WERI-Rb-1 (cell line): ENCODE measurements at regions not wholly inside any gene's neighbourhood (a gene's known extent, or its start where the extent isn't known, plus 50 kb on each side); places are given as distances from the start of the nearest gene placed in this dataset.
"Not testable (repeated sequence)": the region's sequence is repeated elsewhere in the genome, so short reads cannot be mapped to it uniquely, and the experiment has no call there.

ENCODE experiments used
- DNase-seq: peaks from one replicate; pipeline ENCODE4 v3.0.0-alpha.2; 2020
- H3K27ac ChIP-seq: fragments of 250-450 bp; sonication (Bioruptor Pico); 2 replicates; pipeline ENCODE4 v1.5.1; 2020; ENCODE audit warnings: mild to moderate bottlenecking, moderate library complexity
- H3K27me3 ChIP-seq: fragments of 250-450 bp; sonication (Bioruptor Pico); 2 replicates; pipeline ENCODE4 v1.5.1; 2021; ENCODE audit warnings: mild to moderate bottlenecking, low read depth, moderate library complexity; ENCODE audit not compliant: insufficient read depth, severe bottlenecking
- H3K36me3 ChIP-seq: fragments of 250-450 bp; sonication (Bioruptor Pico); 2 replicates; pipeline ENCODE4 v1.5.1; 2020; ENCODE audit warnings: mild to moderate bottlenecking, moderate library complexity
- H3K4me3 ChIP-seq: 2 replicates; pipeline ENCODE4 v1.5.1; 2011; ENCODE audit warnings: low read depth, mild to moderate bottlenecking, control low read depth, low read length
- H3K9me3 ChIP-seq: fragments of 250-450 bp; sonication (Bioruptor Pico); 2 replicates; pipeline ENCODE4 v1.5.1; 2021; ENCODE audit warnings: mild to moderate bottlenecking, moderate library complexity; ENCODE audit not compliant: severe bottlenecking
- TF ChIP-seq, protein P1 (sequence below): IDR thresholded peaks from 2 replicates; pipeline ENCODE4 v1.5.1; 2011; ENCODE audit warnings: low read depth, mild to moderate bottlenecking, control low read depth, inconsistent platforms, low read length

DNA sequence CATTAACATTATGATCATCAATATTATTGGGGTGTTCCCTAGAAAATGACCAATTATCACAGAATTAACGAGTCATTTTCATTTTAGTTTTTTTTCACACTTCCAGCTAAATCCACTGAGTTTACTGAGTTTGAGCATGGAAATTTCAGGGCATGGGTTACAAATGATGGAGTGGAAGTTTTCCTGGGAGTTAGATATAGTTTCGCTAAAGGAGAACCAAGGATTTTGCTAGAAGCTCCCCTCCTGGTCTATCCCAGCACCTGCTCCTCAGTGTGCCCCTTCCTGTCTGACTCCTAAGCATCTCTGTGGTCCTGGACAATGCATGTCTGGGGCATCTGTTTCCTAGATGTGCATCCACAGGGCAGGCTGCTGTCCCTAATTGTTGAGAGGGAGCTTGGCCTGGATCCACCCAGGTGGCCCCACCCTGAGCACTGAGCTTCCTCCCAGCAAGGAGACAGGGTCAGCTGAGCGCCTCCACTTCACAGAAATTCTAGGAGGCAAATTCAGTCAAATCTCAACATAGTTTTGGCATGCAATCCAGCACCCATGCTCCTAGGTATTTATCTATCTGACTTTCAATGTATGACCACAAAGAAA lies 102.3 kb upstream of the GOLGA6L6 start:
- H3K36me3 ChIP-seq = no peaks in the 10 kb centered on the region
- DNase-seq = no peak
- H3K27me3 ChIP-seq = peaks cover 59% of the 10 kb centered on the region
- no peak overlapping the region for H3K4me3 ChIP-seq
- H3K27ac ChIP-seq = no peak overlapping the region
- TF ChIP-seq, protein P1, sequence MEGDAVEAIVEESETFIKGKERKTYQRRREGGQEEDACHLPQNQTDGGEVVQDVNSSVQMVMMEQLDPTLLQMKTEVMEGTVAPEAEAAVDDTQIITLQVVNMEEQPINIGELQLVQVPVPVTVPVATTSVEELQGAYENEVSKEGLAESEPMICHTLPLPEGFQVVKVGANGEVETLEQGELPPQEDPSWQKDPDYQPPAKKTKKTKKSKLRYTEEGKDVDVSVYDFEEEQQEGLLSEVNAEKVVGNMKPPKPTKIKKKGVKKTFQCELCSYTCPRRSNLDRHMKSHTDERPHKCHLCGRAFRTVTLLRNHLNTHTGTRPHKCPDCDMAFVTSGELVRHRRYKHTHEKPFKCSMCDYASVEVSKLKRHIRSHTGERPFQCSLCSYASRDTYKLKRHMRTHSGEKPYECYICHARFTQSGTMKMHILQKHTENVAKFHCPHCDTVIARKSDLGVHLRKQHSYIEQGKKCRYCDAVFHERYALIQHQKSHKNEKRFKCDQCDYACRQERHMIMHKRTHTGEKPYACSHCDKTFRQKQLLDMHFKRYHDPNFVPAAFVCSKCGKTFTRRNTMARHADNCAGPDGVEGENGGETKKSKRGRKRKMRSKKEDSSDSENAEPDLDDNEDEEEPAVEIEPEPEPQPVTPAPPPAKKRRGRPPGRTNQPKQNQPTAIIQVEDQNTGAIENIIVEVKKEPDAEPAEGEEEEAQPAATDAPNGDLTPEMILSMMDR = no peak
- no peaks in the 10 kb centered on the region for H3K9me3 ChIP-seq

DNA sequence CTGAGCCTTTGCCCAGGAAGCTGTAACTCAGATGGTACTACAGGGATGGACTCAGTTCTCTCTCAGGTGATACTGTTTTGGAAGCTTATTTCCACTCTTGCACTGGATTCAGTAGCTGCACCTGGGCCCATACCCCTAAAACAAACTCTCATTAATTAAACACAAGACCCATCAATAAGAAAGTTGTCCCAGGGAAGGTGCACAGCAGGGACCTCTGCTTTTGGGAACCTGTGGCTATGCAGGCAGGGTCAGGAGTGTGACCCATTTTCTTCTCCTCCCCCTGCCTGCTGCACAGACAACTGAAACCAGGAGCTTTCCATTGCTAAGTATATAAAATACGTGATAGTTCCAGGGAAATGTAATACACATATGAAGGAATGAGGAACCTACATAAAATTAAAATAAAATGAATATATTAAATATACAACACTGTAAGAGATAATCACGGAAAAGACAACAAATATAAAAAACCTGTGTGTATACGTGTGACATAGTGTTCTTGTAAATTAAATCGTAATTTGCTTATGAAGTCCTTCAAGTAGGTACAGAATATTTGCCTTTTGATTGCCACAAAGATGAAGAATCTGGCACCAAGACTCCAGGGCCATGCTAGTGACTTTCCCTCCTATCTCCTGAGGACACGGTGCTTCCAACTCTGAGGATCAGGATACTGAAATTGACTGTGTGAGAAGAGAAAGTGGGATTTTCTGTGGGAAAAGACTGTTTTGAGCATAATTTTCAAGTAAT lies 101.6 kb upstream of the GOLGA6L6 start:
- TF ChIP-seq, protein P1 = no peak
- Histone ChIP-seq H3K36me3 (no peaks in the 10 kb centered on the region), H3K27me3 (peaks cover 59% of the 10 kb centered on the region), H3K9me3 (no peaks in the 10 kb centered on the region), H3K27ac (no peak overlapping the region), H3K4me3 (no peak overlapping the region)
- no peak for DNase-seq

DNA sequence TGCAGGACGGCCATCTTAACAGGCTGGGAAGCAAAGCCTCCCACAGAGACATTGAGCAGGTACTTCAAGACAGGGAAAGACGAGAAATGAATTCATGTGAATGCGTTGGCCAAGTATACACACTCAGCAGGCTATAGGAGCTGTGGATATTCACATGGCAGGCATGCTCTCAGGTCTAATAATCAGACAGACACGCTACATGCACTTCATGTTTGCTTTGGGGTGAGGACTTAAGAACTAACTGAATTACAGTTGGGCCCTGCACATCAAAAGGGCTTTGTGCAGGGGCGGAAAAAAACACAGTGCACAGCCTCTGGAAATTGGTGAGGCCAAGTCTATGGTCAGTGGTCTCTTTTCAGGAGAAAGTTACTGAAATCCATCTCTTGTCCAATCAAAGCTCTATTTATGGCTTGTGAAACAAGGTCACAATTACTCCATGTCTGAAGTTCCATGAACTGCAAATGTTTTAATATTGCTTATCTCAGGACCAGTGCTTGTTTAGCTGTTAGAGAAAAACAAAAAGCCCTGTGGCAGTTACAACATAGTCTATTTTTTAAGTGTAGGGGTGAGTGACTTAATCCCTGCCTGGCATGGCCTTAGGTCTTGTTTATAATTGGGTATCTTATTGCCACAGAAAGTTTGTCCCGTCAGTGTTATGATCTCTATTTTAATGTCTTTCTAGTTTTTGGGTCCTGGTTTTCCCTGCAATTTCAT lies 100.6 kb upstream of the GOLGA6L6 start:
- no peak overlapping the region for H3K27ac ChIP-seq
- H3K9me3 ChIP-seq = no peaks in the 10 kb centered on the region
- no peak overlapping the region for H3K4me3 ChIP-seq

DNA sequence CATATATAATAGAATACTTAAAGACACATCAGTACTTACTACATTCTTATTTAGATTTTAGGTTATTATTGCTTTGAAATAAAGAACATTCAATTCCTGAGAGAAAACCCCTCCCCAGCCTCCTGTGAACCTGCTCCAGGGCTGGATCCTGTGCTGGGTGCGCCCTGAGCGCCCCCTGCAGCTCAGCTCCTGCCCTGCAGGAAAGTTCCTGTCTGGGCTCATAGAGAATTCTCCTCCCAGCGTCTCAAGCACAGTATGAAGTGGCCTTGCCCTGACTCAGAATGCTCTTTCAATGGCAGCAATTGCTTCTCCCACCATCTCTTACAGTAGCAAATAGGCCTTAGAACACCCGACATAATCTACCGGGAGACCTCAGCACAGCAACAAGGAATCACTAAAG lies 98.8 kb upstream of the GOLGA6L6 start:
- not testable (repeated sequence) for H3K4me3 ChIP-seq, H3K9me3 ChIP-seq, H3K36me3 ChIP-seq, H3K27ac ChIP-seq, DNase-seq
- peaks cover 36% of the 10 kb centered on the region for H3K27me3 ChIP-seq

More for the DNA sequence above, 100.6 kb upstream of the GOLGA6L6 start:
- Histone ChIP-seq H3K36me3 (no peaks in the 10 kb centered on the region), H3K27me3 (peaks cover 54% of the 10 kb centered on the region)
- no peak for DNase-seq
- TF ChIP-seq, protein P1 = no peak

DNA sequence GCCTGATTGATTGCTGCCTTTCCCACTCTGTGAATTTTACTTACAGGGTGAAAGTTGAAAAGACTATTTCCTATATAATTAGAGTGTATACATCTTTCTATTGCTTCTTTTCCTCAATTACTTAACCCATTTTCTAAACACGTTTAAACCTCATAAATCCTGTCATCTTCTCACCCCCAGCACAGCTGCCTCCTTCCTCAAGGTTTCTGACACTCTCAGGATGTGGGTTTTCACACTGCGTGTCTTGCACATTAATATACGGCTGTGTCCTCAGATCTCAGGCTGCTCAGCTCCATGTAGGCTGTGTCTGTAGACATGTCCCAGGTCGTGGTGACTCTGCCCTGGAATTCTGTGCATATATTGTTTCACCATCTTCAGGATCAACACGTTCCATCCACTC lies 97.6 kb upstream of the GOLGA6L6 start:
- H3K27me3 ChIP-seq = peaks cover 24% of the 10 kb centered on the region
- not testable (repeated sequence) for H3K4me3 ChIP-seq, H3K9me3 ChIP-seq, DNase-seq, H3K27ac ChIP-seq, H3K36me3 ChIP-seq

DNA sequence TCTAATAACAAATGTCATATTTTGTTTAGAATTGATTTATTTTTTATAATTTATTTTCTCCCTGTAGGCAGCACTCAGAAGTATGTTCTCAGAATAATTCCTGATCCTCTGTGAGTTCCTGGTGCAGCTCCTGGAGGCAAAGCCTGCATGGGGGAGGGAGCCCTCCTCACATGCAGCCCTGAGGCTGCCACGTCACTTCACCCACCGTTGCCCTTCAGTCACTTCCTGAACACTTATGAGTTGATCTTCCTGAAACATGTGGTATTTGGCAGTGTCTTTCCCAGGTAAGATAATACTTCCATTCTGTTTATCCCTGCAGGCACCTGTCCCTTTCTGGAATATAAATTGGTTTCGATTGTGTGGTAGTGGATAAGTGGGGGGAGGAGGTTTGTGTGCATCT lies 95.9 kb upstream of the GOLGA6L6 start:
- not testable (repeated sequence) for DNase-seq, H3K4me3 ChIP-seq, H3K27ac ChIP-seq, H3K36me3 ChIP-seq, H3K9me3 ChIP-seq, H3K27me3 ChIP-seq

DNA sequence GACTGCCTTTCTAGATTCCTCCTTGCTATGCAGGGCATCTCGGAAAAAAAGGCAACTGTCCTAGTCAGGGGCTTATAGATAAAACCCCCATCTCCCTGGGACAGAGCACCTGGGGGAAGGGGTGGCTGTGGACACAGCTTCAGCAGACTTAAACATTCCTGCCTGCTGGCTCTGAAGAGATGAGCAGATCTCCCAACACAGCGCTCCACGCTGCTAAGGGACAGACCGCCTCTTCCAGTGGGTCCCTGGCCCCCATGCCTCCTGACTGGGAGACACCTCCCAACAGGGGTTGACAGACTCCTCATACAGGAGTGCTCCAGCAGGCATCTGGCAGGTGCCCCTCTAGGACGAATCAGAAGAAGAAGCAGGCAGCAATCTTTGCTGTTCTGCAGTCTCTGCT lies 87.9 kb upstream of the GOLGA6L6 start:
- not testable (repeated sequence) for H3K27me3 ChIP-seq, H3K36me3 ChIP-seq, H3K27ac ChIP-seq, H3K9me3 ChIP-seq, DNase-seq, H3K4me3 ChIP-seq

DNA sequence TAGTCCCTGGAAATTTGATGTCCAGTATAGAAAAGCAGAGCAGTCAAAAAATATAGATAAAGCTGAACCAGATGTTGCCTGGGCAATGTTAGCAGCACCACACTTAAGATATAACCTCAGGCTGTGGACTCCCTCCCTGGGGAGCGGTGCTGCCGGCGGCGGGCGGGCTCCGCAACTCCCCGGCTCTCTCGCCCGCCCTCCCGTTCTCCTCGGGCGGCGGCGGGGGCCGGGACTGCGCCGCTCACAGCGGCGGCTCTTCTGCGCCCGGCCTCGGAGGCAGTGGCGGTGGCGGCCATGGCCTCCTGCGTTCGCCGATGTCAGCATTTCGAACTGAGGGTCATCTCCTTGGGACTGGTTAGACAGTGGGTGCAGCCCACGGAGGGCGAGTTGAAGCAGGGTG lies 86.9 kb upstream of the GOLGA6L6 start:
- H3K27ac ChIP-seq, H3K27me3 ChIP-seq, H3K9me3 ChIP-seq, DNase-seq, H3K36me3 ChIP-seq, H3K4me3 ChIP-seq: not testable (repeated sequence)

DNA sequence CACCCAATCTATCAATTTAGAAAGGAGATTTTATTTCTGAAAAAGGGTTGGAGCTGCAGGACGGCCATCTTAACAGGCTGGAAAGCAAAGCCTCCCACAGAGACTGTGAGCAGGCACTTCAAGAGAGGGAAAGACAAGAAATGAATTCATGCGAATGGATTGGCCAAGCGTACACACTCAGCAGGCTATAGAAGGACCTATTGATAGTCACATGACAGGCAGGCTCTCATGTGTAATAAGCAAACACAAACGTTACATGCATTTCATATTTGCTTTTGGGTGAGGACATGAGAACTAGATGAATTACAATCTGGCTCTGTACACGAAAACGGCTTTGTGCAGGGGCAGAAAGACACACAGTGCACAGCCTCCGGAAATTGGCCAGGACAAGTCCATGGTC lies 83.9 kb upstream of the GOLGA6L6 start:
- H3K36me3 ChIP-seq, H3K27me3 ChIP-seq, DNase-seq, H3K27ac ChIP-seq, H3K9me3 ChIP-seq, H3K4me3 ChIP-seq: not testable (repeated sequence)
